ENCODE measurements at regions not wholly inside any gene's neighbourhood (a gene's known extent, or its start where the extent isn't known, plus 50 kb on each side); places are given as distances from the start of the nearest gene placed in this dataset.

- intact Hi-C loops (cut with micrococcal nuclease), result no loop called here
- WGBS (ENCODE audit: insufficient coverage), result no CpG with 5 or more reads among the region's 3 CpGs
- no peak for ATAC-seq (ENCODE audit: low read depth)
Observed at GRCh38 chr10:109428775-109429491, 494.4 kb downstream of the XPNPEP1 start.

GRCh38 chr10:109427411-109427810, 495.9 kb downstream of the XPNPEP1 start:
- no peak overlapping the region for H3K4me3 Mint-ChIP-seq
- Histone ChIP-seq H3K27ac (ENCODE audit: low read length in 2 of 2) (no peak overlapping the region), H3K4me1 (ENCODE audit: control insufficient read depth in 2 of 2, insufficient read depth in 2 of 2, low read length in 2 of 2) (no peaks in the 10 kb centered on the region), H3K27me3 (replicated peaks in 1 of 4; ENCODE audit: control extremely low read depth in 1 of 4, control insufficient read depth in 3 of 4, insufficient read depth in 4 of 4, low read length in 3 of 4) (no peaks in the 10 kb centered on the region), H3K4me3 (ENCODE audit: control extremely low read depth in 1 of 5, extremely low read depth in 1 of 5, insufficient read depth in 1 of 5, low read depth in 2 of 5, low read length in 4 of 5) (no peak overlapping the region), H3K36me3 (replicated peaks in 1 of 2; ENCODE audit: control extremely low read depth in 1 of 2, control insufficient read depth in 1 of 2, extremely low read depth in 1 of 2, insufficient read depth in 2 of 2, low read length in 1 of 2) (no peaks in the 10 kb centered on the region), H4K20me1 (ENCODE audit: control insufficient read depth, insufficient read depth, low read length, poor library complexity, severe bottlenecking) (no peaks in the 10 kb centered on the region), H2AFZ (ENCODE audit: insufficient read depth, low read depth, low read length, poor library complexity, severe bottlenecking) (no peak overlapping the region), H3K4me2 (replicated peaks; ENCODE audit: low read depth, low read length, poor library complexity, severe bottlenecking) (no peak overlapping the region), H3K9me3 (ENCODE audit: control extremely low read depth in 1 of 3, control insufficient read depth in 2 of 3, insufficient read depth in 1 of 3, low read length in 2 of 3) (no peaks in the 10 kb centered on the region), H3K79me2 (ENCODE audit: control insufficient read depth, insufficient read depth, low read length) (no peaks in the 10 kb centered on the region), H3K9ac (ENCODE audit: low read length) (no peak overlapping the region)
- intact Hi-C loops (cut with micrococcal nuclease), result no loop called here
- CTCF ChIA-PET, result no interaction called here
- no peaks in the 10 kb centered on the region for H3K4me1 Mint-ChIP-seq
- DNase-seq, result no peak
- WGBS (ENCODE audit: insufficient coverage), result 50% methylated on average over 1 of the region's 2 CpGs
- no peaks in the 10 kb centered on the region for H3K9me3 Mint-ChIP-seq (ENCODE audit: insufficient read depth)
- ATAC-seq (ENCODE audit: low read depth), result no peak
- no peaks in the 10 kb centered on the region for H3K27me3 Mint-ChIP-seq
- TF ChIP-seq, protein P1, sequence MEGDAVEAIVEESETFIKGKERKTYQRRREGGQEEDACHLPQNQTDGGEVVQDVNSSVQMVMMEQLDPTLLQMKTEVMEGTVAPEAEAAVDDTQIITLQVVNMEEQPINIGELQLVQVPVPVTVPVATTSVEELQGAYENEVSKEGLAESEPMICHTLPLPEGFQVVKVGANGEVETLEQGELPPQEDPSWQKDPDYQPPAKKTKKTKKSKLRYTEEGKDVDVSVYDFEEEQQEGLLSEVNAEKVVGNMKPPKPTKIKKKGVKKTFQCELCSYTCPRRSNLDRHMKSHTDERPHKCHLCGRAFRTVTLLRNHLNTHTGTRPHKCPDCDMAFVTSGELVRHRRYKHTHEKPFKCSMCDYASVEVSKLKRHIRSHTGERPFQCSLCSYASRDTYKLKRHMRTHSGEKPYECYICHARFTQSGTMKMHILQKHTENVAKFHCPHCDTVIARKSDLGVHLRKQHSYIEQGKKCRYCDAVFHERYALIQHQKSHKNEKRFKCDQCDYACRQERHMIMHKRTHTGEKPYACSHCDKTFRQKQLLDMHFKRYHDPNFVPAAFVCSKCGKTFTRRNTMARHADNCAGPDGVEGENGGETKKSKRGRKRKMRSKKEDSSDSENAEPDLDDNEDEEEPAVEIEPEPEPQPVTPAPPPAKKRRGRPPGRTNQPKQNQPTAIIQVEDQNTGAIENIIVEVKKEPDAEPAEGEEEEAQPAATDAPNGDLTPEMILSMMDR (IDR thresholded peaks at IDR 0.05), result no peak
- no peak for TF ChIP-seq EZH2 (IDR thresholded peaks at IDR 0.05; ENCODE audit: borderline replicate concordance, insufficient read depth, low read depth, low read length, poor library complexity, severe bottlenecking)
- POLR2A ChIA-PET, result no interaction called here
- H3K27ac Mint-ChIP-seq, result no peak overlapping the region

More at GRCh38 chr10:109428775-109429491, 494.4 kb downstream of the XPNPEP1 start:
- Mint-ChIP-seq H3K27me3 (no peaks in the 10 kb centered on the region), H3K4me1 (no peaks in the 10 kb centered on the region), H3K4me3 (no peak overlapping the region), H3K9me3 (ENCODE audit: insufficient read depth) (no peaks in the 10 kb centered on the region), H3K27ac (no peak overlapping the region)
- no peak for TF ChIP-seq EZH2 (IDR thresholded peaks at IDR 0.05; ENCODE audit: borderline replicate concordance, insufficient read depth, low read depth, low read length, poor library complexity, severe bottlenecking)
- TF ChIP-seq, protein P1 (IDR thresholded peaks at IDR 0.05), result no peak
- no peaks in the 10 kb centered on the region for H3K79me2 ChIP-seq (ENCODE audit: control insufficient read depth, insufficient read depth, low read length)
- no peak overlapping the region for H3K4me2 ChIP-seq (replicated peaks; ENCODE audit: low read depth, low read length, poor library complexity, severe bottlenecking)
- H2AFZ ChIP-seq (ENCODE audit: insufficient read depth, low read depth, low read length, poor library complexity, severe bottlenecking), result no peak overlapping the region
- no peak overlapping the region for H3K4me3 ChIP-seq (ENCODE audit: control extremely low read depth in 1 of 5, extremely low read depth in 1 of 5, insufficient read depth in 1 of 5, low read depth in 2 of 5, low read length in 4 of 5)
- H4K20me1 ChIP-seq (ENCODE audit: control insufficient read depth, insufficient read depth, low read length, poor library complexity, severe bottlenecking), result no peaks in the 10 kb centered on the region
- ChIA-PET CTCF (no interaction called here), POLR2A (no interaction called here)
- no peaks in the 10 kb centered on the region for H3K9me3 ChIP-seq (ENCODE audit: control extremely low read depth in 1 of 3, control insufficient read depth in 2 of 3, insufficient read depth in 1 of 3, low read length in 2 of 3)
- no peak overlapping the region for H3K9ac ChIP-seq (ENCODE audit: low read length)
- no peaks in the 10 kb centered on the region for H3K27me3 ChIP-seq (replicated peaks in 1 of 4; ENCODE audit: control extremely low read depth in 1 of 4, control insufficient read depth in 3 of 4, insufficient read depth in 4 of 4, low read length in 3 of 4)
- DNase-seq, result no peak
- H3K36me3 ChIP-seq (replicated peaks in 1 of 2; ENCODE audit: control extremely low read depth in 1 of 2, control insufficient read depth in 1 of 2, extremely low read depth in 1 of 2, insufficient read depth in 2 of 2, low read length in 1 of 2), result no peaks in the 10 kb centered on the region
- H3K27ac ChIP-seq (ENCODE audit: low read length in 2 of 2), result no peak overlapping the region
- H3K4me1 ChIP-seq (ENCODE audit: control insufficient read depth in 2 of 2, insufficient read depth in 2 of 2, low read length in 2 of 2), result no peaks in the 10 kb centered on the region

Measured in B cell (primary cell).